Fibroblast of mammary gland (primary cell): ENCODE measurements at regions not wholly inside any gene's neighbourhood (a gene's known extent, or its start where the extent isn't known, plus 50 kb on each side); places are given as distances from the start of the nearest gene placed in this dataset.

Source experiments
- DNase-seq: peaks from one replicate; pipeline ENCODE4 v3.0.0-alpha.2; 2010; ENCODE audit warnings: low read depth
- H3K4me3 ChIP-seq: 2 replicates; pipeline ENCODE4 v1.5.1; 2011; ENCODE audit warnings: low read depth, mild to moderate bottlenecking, low read length, moderate library complexity; ENCODE audit not compliant: control insufficient read depth
- TF ChIP-seq, protein P1 (sequence below): conservative IDR thresholded peaks from 2 replicates; pipeline ENCODE4 v1.5.1; 2011; ENCODE audit warnings: low read depth, low read length, inconsistent platforms; ENCODE audit not compliant: control insufficient read depth, insufficient read depth

DNA sequence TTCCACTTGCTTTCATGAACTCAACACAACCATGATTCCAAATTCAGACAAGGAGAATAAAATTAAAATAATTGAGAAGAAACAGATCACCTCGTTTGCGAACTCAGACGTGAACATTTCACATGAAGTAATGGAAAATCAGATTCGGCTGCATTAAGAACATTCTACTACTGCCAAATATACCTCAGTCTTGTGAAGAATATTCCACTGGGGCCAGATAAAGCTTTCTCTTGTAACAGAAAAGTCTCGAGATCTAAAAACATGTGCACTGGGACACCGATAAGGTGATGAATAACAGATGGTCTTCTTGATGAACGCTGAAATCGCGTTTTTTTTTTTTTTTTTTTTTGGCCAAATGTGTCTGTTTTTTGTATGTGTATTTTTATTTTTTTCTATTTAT is 761.1 kb downstream of the BRD1 start:
- TF ChIP-seq, protein P1, sequence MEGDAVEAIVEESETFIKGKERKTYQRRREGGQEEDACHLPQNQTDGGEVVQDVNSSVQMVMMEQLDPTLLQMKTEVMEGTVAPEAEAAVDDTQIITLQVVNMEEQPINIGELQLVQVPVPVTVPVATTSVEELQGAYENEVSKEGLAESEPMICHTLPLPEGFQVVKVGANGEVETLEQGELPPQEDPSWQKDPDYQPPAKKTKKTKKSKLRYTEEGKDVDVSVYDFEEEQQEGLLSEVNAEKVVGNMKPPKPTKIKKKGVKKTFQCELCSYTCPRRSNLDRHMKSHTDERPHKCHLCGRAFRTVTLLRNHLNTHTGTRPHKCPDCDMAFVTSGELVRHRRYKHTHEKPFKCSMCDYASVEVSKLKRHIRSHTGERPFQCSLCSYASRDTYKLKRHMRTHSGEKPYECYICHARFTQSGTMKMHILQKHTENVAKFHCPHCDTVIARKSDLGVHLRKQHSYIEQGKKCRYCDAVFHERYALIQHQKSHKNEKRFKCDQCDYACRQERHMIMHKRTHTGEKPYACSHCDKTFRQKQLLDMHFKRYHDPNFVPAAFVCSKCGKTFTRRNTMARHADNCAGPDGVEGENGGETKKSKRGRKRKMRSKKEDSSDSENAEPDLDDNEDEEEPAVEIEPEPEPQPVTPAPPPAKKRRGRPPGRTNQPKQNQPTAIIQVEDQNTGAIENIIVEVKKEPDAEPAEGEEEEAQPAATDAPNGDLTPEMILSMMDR, result no peak
- H3K4me3 ChIP-seq, result no peak overlapping the region
- DNase-seq, result no peak

DNA sequence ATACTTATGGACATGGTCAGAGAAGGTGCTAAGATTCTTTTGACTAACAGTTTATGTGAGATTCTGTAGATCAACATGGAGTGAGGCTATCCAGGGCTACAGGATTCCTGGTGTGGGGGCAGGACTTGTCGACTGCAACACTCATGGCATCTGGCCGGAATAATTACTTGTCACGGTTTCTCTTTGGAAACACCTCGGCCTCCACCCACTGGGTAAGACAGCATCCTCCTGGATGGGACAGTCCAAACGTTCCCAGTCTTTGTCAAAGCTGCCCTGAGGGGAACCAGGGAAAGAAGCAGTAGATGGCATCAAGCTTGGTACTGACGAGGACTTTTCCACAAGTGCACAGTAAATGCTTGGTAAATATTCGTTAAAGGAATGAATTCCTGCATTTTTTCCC is 762.8 kb downstream of the BRD1 start:
- no peak overlapping the region for H3K4me3 ChIP-seq
- no peak for DNase-seq
- TF ChIP-seq, protein P1, result no peak

DNA sequence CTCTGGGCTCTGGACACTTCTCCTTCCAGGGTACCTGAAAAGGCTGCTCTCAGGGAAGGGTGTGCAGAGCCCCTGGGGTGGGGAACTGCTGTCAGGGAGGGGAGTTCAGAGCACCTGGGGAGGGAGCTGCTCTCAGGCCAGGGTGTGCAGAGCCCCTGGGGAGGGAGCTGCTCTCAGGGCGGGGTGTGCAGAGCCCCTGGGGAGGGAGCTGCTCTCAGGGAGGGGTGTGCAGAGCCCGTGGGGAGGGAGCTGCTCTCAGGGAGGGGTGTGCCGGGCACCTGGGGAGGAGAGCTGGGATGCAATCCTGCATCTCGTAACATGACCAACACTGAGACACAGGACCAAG is 764.2 kb downstream of the BRD1 start:
- H3K4me3 ChIP-seq, result no peak overlapping the region
- TF ChIP-seq, protein P1, result no peak
- no peak for DNase-seq

DNA sequence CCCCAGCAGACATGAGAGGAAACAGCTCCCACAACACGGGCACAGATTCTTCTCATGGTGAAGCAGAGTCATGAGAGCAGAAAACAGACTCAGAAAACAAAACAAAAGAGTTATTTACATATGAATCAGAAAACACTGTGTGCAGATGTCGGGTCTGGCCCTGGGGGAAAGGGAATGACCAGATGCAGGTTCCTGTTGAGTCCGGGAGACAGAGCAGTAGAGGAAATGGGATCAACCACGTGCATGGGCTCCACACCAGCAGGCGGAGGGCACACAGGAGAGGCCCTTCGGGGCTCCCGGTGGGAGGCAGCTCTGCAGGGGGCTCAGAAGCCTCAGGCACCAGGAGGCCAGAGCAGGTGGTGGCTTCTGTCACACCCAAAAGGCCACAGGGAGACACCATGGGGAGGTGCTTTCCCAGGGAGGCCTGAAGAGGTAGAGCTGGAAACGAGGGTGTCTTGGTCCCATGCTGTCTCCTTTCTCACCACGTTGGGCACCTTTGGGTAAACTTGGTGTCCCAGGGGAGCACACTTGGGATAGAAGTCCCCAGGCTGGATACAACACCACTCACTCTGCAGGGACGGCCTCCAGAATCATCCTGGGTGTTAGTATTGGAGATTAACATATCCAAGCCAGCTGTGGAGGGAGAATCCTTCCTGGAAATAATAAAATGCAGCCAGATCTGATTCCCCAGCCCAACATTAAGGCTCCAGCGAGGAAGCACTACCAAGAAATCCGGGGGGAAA is 764.7 kb downstream of the BRD1 start:
- TF ChIP-seq, protein P1, result no peak
- no peak for DNase-seq

DNA sequence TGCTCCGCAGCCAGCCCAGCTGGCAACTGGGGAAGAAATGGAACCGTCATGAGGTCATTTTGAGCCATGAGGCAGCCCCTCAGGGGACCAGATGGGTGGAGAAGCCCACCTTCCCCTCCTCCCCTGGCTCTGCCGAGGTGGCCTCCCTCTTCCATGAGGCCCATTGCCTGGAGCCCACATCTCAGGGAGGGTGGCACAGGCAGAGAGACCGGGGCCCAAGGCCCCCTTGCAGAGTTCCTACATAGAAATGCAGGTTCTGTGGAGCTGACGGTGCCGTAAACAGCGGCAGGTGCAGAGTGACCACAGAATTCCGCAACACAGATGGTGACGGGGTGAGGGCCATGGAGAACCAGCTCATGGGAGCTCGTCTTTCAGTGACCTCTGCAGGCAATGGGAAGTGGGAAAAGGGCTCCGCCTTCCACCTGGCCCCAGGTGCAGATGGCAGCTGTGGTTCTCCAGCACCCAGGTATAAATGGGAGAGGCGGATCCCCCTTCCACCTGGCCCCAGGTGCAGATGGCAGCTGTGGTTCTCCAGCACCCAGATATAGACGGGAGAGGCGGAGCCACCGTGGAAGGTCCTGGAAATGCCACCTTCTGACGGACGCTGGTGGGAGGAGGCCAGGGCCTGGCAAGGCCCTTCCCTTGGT is 765.4 kb downstream of the BRD1 start:
- TF ChIP-seq, protein P1, result no peak
- no peak overlapping the region for H3K4me3 ChIP-seq
- no peak for DNase-seq

More for the DNA sequence above, 764.7 kb downstream of the BRD1 start:
- no peak overlapping the region for H3K4me3 ChIP-seq

DNA sequence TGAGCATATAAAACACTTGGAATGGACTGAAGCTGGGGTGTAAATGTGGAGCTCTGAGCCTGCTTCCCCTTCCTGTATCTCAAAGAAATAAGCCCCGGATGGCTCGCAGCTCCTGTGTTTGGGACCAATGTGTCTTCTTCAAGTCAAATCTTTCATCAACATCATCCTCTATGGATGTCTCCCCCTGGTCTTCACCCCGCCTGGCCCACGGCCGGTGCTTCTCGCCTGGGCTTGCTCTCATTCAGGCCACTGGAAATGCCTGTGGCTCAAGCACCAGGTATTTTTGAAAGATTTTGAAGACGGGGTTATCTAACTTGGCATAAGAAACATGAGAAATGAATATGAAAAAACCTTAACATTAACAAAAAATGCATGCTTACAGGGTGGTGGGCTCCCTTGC is 769.8 kb downstream of the BRD1 start:
- TF ChIP-seq, protein P1, result no peak
- no peak for DNase-seq
- H3K4me3 ChIP-seq, result no peak overlapping the region

DNA sequence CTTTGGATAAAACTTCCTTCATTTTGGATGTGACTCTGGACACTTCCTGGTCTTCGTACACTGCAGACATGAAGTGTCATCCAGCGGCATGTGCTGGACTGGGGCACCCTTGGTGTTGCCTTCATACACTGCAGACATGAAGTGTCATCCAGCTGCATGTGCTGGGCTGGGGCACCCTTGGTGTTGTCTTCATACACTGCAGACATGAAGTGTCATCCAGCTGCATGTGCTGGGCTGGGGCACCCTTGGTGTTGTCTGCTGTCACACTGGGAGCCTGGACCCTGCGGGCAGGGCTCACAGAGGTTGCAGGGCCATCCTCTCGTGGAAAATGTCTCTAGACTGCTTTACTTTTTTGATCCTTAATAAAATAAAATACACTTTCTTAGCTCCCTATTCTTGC is 771.4 kb downstream of the BRD1 start:
- TF ChIP-seq, protein P1, result no peak
- H3K4me3 ChIP-seq, result no peak overlapping the region
- no peak for DNase-seq
